Hepatocyte (in vitro differentiated cells): ENCODE measurements at regions not wholly inside any gene's neighbourhood (a gene's known extent, or its start where the extent isn't known, plus 50 kb on each side); places are given as distances from the start of the nearest gene placed in this dataset.

Experiments
- CTCF ChIP-seq: fragments of 200-600 bp; sonication (generic); IDR thresholded peaks from 2 replicates; pipeline ENCODE4 v1.5.1; 2016; ENCODE audit warnings: antibody characterized with exemption, mild to moderate bottlenecking; ENCODE audit not compliant: poor library complexity
- EZH2 ChIP-seq: fragments of 200-600 bp; sonication (generic); IDR thresholded peaks from 2 replicates; pipeline ENCODE4 v1.6.1; 2016; ENCODE audit warnings: antibody characterized with exemption, mild to moderate bottlenecking, borderline replicate concordance
- EZH2phosphoT487 ChIP-seq: fragments of 200-600 bp; sonication (generic); IDR thresholded peaks from one replicate; pipeline ENCODE4 v1.6.1; 2018; ENCODE audit warnings: antibody characterized with exemption, mild to moderate bottlenecking, low read depth, moderate library complexity; ENCODE audit not compliant: unreplicated experiment, severe bottlenecking

- no peak for TF ChIP-seq EZH2
- TF ChIP-seq CTCF = no peak
- no peak for TF ChIP-seq EZH2phosphoT487
These were observed 1125.0 kb downstream of the TYW1 start for GRCh38 chr7:68121655-68122054.
